NCI-H748 treated with DMSO at 0.1 percent for 48 hours (cell line): ENCODE measurements at regions not wholly inside any gene's neighbourhood (a gene's known extent, or its start where the extent isn't known, plus 50 kb on each side); places are given as distances from the start of the nearest gene placed in this dataset.
"Not testable (repeated sequence)": the region's sequence is repeated elsewhere in the genome, so short reads cannot be mapped to it uniquely, and the experiment has no call there.

ENCODE experiments used
- DNase-seq: peaks from one replicate; lab custom pipeline; 2025; lab: John Stamatoyannopoulos, UW

- DNase-seq, result no peak
Measured at GRCh38 chr14:52124791-52125684, 56.2 kb upstream of the NID2 start.

- not testable (repeated sequence) for DNase-seq
Measured at GRCh38 chr14:52122163-52122562, 53.3 kb upstream of the NID2 start.

- DNase-seq, result no peak
Measured at GRCh38 chr14:52121441-52121840, 52.6 kb upstream of the NID2 start.

- DNase-seq, result no peak
Measured at GRCh38 chr14:52119030-52119429, 50.2 kb upstream of the NID2 start.
